SH-SY5Y (cell line): ENCODE measurements at regions not wholly inside any gene's neighbourhood (a gene's known extent, or its start where the extent isn't known, plus 50 kb on each side); places are given as distances from the start of the nearest gene placed in this dataset.

Experiments used
- GATA2 ChIP-seq: IDR thresholded peaks from 2 replicates; pipeline ENCODE4 v1.6.1; 2011; ENCODE audit warnings: mild to moderate bottlenecking, low read depth, low read length
- GATA3 ChIP-seq: IDR thresholded peaks from 2 replicates; pipeline ENCODE4 v1.6.1; 2011; ENCODE audit warnings: low read depth, mild to moderate bottlenecking, low read length, moderate library complexity

- TF ChIP-seq GATA2, result peak; percentile 98
- peak; percentile 97 for TF ChIP-seq GATA3
Measured at GRCh38 chr12:25775968-25776367, 182.5 kb upstream of the RASSF8 start.
